HFF-Myc (cell line): ENCODE measurements at regions not wholly inside any gene's neighbourhood (a gene's known extent, or its start where the extent isn't known, plus 50 kb on each side); places are given as distances from the start of the nearest gene placed in this dataset.
"Not testable (repeated sequence)": the region's sequence is repeated elsewhere in the genome, so short reads cannot be mapped to it uniquely, and the experiment has no call there.

Experiments used
- DNase-seq: peaks from one replicate; pipeline ENCODE4 v3.0.0-alpha.2; 2011; ENCODE audit warnings: low read depth; ENCODE audit errors: extremely low read depth
- H3K4me3 ChIP-seq: replicated peaks from 2 replicates; pipeline ENCODE4 v1.5.1; 2011; ENCODE audit warnings: low read depth, mild to moderate bottlenecking, control low read depth, low read length
- CTCF ChIP-seq: IDR thresholded peaks from 2 replicates; pipeline ENCODE4 v1.5.1; 2012; ENCODE audit warnings: mild to moderate bottlenecking, low read depth, low read length, control low read depth; ENCODE audit errors: missing control alignments

DNA sequence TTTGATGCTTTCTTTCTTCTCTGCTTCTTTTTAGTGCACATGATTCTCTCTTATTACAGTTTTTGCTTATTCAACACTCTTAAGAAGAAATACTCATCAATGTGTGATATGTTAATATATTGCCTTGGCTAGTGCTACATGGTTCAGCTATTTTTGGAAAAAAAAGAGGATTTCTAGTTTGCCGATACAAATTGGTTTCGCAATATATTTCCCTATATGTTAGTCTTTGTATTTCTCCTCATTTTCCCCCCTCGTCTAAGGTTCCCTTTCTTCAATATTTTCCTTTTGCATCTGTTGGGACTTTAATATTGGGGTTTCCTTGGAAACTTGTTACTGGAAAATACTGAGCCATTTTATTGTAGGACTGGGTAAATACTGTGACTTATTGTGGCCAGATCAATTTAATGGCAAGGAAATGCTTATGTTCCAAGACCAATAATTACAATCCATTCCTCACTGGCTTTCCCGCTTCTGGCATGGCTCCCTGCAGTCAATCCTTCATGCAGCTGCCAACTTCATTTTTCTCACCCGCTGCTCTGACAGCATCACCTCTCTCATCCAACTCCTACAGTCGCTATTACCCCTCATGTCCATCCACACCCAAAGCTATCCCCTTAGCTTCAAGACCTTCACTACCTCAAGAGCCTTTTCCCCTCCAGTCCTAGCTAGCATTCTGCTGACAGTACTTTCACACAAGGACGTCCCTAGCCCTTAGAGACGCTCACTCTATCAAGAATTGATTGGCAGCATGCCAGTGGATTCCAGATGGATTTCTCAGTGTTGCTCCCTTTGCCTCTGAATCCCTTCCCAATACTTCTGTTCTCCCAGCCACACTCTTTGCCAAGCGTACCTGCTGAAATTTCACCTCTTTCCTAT, 280.1 kb upstream of the TMTC4 start:
- no peak for DNase-seq
- no peak for TF ChIP-seq CTCF
- H3K4me3 ChIP-seq = no peak overlapping the region

GRCh38 chr13:100951016-100951415, 276.4 kb upstream of the TMTC4 start:
- H3K4me3 ChIP-seq = no peak overlapping the region
- DNase-seq = no peak
- no peak for TF ChIP-seq CTCF

GRCh38 chr13:100948937-100949336, 274.3 kb upstream of the TMTC4 start:
- DNase-seq, H3K4me3 ChIP-seq: not testable (repeated sequence)

- H3K4me3 ChIP-seq = no peak overlapping the region
- no peak for TF ChIP-seq CTCF
- no peak for DNase-seq
These were observed 272.0 kb upstream of the TMTC4 start for GRCh38 chr13:100946588-100946987.

GRCh38 chr13:100944791-100945345, 270.3 kb upstream of the TMTC4 start:
- DNase-seq = no peak
- TF ChIP-seq CTCF = no peak

DNA sequence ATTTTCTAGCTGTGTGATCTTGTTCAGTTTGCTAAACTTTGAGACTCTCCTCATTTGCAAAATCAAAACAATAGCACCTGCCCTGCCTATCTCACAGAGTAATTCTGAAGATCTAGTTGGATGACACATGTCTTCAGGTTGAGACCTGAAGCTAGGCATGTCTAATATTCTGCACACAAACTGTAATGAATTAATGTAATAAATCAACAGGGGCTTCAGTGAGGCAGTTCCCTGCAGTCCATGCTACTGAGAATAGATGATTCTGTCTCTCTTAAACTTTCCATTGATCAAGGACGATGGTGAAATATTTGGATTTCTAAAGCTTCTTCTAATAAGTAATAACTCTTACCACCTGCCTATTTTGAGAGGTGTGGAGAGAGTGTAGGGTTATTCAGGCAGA, 268.1 kb upstream of the TMTC4 start:
- no peak for TF ChIP-seq CTCF
- H3K4me3 ChIP-seq = no peak overlapping the region
- DNase-seq = no peak

More at GRCh38 chr13:100944791-100945345, 270.3 kb upstream of the TMTC4 start:
- no peak overlapping the region for H3K4me3 ChIP-seq
